NCI-H460 (cell line): ENCODE measurements at regions not wholly inside any gene's neighbourhood (a gene's known extent, or its start where the extent isn't known, plus 50 kb on each side); places are given as distances from the start of the nearest gene placed in this dataset.
"Not testable (repeated sequence)": the region's sequence is repeated elsewhere in the genome, so short reads cannot be mapped to it uniquely, and the experiment has no call there.

Experiments used
- DNase-seq: peaks from one replicate; pipeline ENCODE4 v3.0.0-alpha.2; 2016; ENCODE audit warnings: low read depth; ENCODE audit errors: extremely low read depth

GRCh38 chr22:27253108-27253902, 548.3 kb downstream of the MN1 start:
- no peak for DNase-seq

- DNase-seq: not testable (repeated sequence)
Measured at GRCh38 chr22:27254063-27254462, 547.5 kb downstream of the MN1 start.

GRCh38 chr22:27255580-27255979, 546.0 kb downstream of the MN1 start:
- DNase-seq: no peak

- no peak for DNase-seq
Measured at GRCh38 chr22:27257987-27258386, 543.6 kb downstream of the MN1 start.

GRCh38 chr22:27258616-27259172, 542.9 kb downstream of the MN1 start:
- no peak for DNase-seq

GRCh38 chr22:27259433-27259832, 542.1 kb downstream of the MN1 start:
- no peak for DNase-seq

- no peak for DNase-seq
Measured at GRCh38 chr22:27260087-27260698, 541.4 kb downstream of the MN1 start.

- DNase-seq: no peak
Measured at GRCh38 chr22:27262361-27262760, 539.2 kb downstream of the MN1 start.

GRCh38 chr22:27264184-27264583, 537.4 kb downstream of the MN1 start:
- no peak for DNase-seq

GRCh38 chr22:27267145-27267544, 534.4 kb downstream of the MN1 start:
- no peak for DNase-seq

- DNase-seq: no peak
Measured at GRCh38 chr22:27269751-27270543, 531.6 kb downstream of the MN1 start.

- DNase-seq: no peak
Measured at GRCh38 chr22:27270818-27271510, 530.6 kb downstream of the MN1 start.

- no peak for DNase-seq
Measured at GRCh38 chr22:27273436-27273835, 528.1 kb downstream of the MN1 start.

- DNase-seq: no peak
Measured at GRCh38 chr22:27273853-27274252, 527.7 kb downstream of the MN1 start.

GRCh38 chr22:27274770-27275449, 526.6 kb downstream of the MN1 start:
- DNase-seq: no peak

- DNase-seq: no peak
Measured at GRCh38 chr22:27278946-27279345, 522.6 kb downstream of the MN1 start.

- DNase-seq: no peak
Measured at GRCh38 chr22:27283240-27283639, 518.3 kb downstream of the MN1 start.

GRCh38 chr22:27283714-27284113, 517.8 kb downstream of the MN1 start:
- DNase-seq: no peak

GRCh38 chr22:27284324-27284723, 517.2 kb downstream of the MN1 start:
- no peak for DNase-seq

GRCh38 chr22:27286711-27287110, 514.8 kb downstream of the MN1 start:
- no peak for DNase-seq
